ENCODE measurements at regions not wholly inside any gene's neighbourhood (a gene's known extent, or its start where the extent isn't known, plus 50 kb on each side); places are given as distances from the start of the nearest gene placed in this dataset.

DNA sequence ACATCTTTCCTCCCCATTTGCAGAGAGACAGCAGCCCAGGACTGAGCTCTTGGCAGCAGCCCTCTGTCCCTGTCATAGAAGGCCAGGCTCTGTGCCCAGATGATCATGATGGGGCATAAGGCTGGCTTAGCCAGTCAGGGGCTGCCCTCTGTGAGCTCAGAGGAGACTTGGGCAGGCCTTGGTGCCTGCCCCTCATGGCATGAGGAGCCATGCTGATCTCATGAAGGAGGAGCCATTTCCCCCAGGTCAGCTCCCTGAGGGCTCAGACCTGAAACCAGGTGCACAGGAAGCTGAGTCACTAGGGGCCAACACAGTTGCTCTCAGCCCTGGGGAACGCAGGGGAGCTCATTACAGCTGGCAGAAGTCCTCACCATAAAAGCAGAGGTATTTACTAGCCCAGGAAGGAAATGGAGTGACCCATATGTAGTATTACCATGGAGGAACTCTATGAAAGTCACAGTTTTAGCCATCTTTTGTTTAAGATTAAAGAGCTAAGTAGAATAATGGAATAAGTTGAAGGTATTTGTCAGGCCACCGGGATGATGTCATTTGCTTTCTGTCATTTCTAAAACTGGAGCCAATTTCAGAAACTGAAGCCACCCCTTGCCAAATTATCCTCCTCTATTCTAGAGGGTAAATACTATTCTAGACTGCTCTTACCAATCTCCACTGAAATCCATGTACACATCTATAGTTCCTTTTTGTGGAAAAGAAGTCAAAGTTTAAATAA, 362.4 kb upstream of the ZNF32 start:
- no peak for TF ChIP-seq SAP30 (IDR thresholded peaks at IDR 0.05; ENCODE audit: insufficient read depth, insufficient replicate concordance, low read length)
- no peak for TF ChIP-seq RAD21 (IDR thresholded peaks at IDR 0.05 in 1 of 2, conservative IDR thresholded peaks at IDR 0.05 in 1 of 2; ENCODE audit: low read depth in 2 of 2, low read length in 2 of 2)
- TF ChIP-seq EZH2 (IDR thresholded peaks at IDR 0.05; ENCODE audit: low read depth, low read length, severe bottlenecking): no peak
- TF ChIP-seq CHD2 (IDR thresholded peaks at IDR 0.05; ENCODE audit: low read length): no peak
- TF ChIP-seq JUND (IDR thresholded peaks at IDR 0.05; ENCODE audit: low read length): no peak
- no peak for TF ChIP-seq SP2 (IDR thresholded peaks at IDR 0.05; ENCODE audit: low read length)
- TF ChIP-seq, protein P1, sequence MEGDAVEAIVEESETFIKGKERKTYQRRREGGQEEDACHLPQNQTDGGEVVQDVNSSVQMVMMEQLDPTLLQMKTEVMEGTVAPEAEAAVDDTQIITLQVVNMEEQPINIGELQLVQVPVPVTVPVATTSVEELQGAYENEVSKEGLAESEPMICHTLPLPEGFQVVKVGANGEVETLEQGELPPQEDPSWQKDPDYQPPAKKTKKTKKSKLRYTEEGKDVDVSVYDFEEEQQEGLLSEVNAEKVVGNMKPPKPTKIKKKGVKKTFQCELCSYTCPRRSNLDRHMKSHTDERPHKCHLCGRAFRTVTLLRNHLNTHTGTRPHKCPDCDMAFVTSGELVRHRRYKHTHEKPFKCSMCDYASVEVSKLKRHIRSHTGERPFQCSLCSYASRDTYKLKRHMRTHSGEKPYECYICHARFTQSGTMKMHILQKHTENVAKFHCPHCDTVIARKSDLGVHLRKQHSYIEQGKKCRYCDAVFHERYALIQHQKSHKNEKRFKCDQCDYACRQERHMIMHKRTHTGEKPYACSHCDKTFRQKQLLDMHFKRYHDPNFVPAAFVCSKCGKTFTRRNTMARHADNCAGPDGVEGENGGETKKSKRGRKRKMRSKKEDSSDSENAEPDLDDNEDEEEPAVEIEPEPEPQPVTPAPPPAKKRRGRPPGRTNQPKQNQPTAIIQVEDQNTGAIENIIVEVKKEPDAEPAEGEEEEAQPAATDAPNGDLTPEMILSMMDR (IDR thresholded peaks at IDR 0.05; ENCODE audit: control extremely low read depth in 1 of 3, insufficient read depth in 1 of 3, low read depth in 1 of 3, low read length in 3 of 3): no peak
- TF ChIP-seq POLR2AphosphoS5 (IDR thresholded peaks at IDR 0.05; ENCODE audit: low read depth, low read length): no peak

Data from H1 (cell line).